Right atrium auricular region (tissue), 2 donors: ENCODE measurements at regions not wholly inside any gene's neighbourhood (a gene's known extent, or its start where the extent isn't known, plus 50 kb on each side); places are given as distances from the start of the nearest gene placed in this dataset.

ENCODE experiments used
- DNase-seq: peaks from one replicate; pipeline ENCODE4 v3.0.0-alpha.2; 2019; ENCODE audit warnings: low spot score
- H3K27ac ChIP-seq, 2 donors: fragments of 200-600 bp; sonication (generic); 1 replicate in 1 of 2; 2 replicates in 1 of 2; pipeline ENCODE4 v1.5.1; 2016 to 2019
- H3K27me3 ChIP-seq, 2 donors: fragments of 200-600 bp; sonication (generic); one replicate each; pipeline versions ENCODE4 v1.5.1 to v1.6.0; 2017 to 2019
- H3K36me3 ChIP-seq: fragments of 200-600 bp; sonication (generic); one replicate; pipeline ENCODE4 v1.5.1; 2016
- H3K4me1 ChIP-seq, 2 donors: fragments of 200-600 bp; sonication (generic); one replicate each; pipeline versions ENCODE4 v1.5.1 to v1.6.0; 2017 to 2019
- H3K4me3 ChIP-seq, 2 donors: fragments of 200-600 bp; sonication (generic); 1 replicate in 1 of 2; 2 replicates in 1 of 2; pipeline ENCODE4 v1.5.1; 2017 to 2019; ENCODE audit warnings: mild to moderate bottlenecking in 1 of 2, moderate library complexity in 1 of 2
- H3K9me3 ChIP-seq, 2 donors: fragments of 200-600 bp; sonication (generic); one replicate each; pipeline ENCODE4 v1.5.1; 2019
- CTCF ChIP-seq, 2 donors: fragments of 200-600 bp; sonication (generic); IDR thresholded peaks; one replicate each; pipeline ENCODE4 v1.5.1; 2019; ENCODE audit warnings: antibody characterized with exemption in 2 of 2

- no peak for TF ChIP-seq CTCF (IDR thresholded peaks at IDR 0.05)
- Histone ChIP-seq H3K27ac (no peak overlapping the region), H3K27me3 (no peaks in the 10 kb centered on the region), H3K4me1 (no peaks in the 10 kb centered on the region), H3K4me3 (no peak overlapping the region), H3K36me3 (no peaks in the 10 kb centered on the region), H3K9me3 (no peaks in the 10 kb centered on the region)
- DNase-seq = no peak
These were observed 300.5 kb downstream of the FGF13 start for GRCh38 chrX:138411048-138411447.
